HG02943 (cell line): ENCODE measurements at regions not wholly inside any gene's neighbourhood (a gene's known extent, or its start where the extent isn't known, plus 50 kb on each side); places are given as distances from the start of the nearest gene placed in this dataset.

ENCODE experiments used
- ATAC-seq: cut with Tn5 transposase; IDR thresholded peaks from one replicate; pipeline ENCODE4 v1.9.1; 2021; ENCODE audit warnings: mild to moderate bottlenecking, low read depth, moderate library complexity; ENCODE audit not compliant: unreplicated experiment

DNA sequence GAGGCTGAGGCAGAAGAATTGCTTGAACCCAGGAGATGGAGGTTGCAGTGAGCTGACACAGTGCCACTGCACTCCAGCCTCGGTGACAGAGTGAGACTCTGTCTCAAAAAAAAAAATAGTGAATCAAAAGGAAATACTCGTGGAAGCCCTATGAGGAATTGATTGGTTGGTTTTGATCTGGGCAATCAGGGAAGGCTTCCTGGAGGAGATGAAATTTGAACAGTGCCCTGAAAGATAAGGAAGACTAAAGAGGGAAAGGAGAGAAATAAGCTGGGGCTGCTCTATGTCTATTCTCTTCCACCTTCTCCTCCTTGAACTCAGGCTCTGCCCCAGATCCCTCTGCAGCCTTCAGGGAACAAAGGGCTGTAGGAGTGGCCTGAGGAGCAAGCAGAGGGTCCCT lies 54.1 kb downstream of the IRF2BPL start:
- ATAC-seq: no peak

DNA sequence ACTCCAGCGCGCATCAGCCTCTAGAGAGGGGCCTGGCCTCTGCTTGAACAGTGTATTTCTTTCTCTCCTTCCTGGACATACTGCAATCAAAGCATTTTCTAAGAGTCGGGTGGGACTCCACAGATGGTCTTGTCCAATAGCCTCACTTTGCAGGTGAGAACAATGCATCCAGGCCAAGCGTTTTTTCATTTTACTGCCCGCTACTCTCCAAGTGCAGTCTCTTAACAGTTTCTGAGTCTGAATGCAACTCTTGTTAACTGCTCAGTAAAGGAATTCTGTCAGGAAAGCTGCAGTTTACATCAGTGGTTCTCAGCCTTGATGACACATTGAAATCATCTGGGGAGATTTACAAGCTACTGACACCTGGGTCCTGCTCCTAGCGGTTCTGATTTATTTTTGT lies 57.0 kb downstream of the IRF2BPL start:
- no peak for ATAC-seq

- ATAC-seq: no peak
Measured at GRCh38 chr14:76968621-76969063, 59.9 kb downstream of the IRF2BPL start.

DNA sequence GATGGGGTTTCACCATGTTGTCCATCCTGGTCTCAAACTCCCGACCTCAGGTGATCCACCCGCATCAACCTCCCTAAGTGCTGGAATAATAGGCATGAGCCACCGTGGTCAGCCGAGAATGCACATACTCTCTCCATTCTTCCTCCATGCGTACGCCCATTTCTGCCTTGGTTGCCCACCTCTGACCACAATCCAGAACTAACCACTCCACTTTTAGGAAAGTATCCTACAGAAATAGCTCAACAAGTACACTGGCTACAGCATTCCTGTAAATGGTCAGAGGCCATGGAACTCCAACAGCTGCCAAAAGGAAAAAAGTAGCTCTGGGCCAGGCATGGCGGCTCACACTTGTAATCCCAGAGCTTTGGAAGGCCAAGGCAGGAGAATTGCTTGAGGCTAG lies 60.7 kb downstream of the IRF2BPL start:
- no peak for ATAC-seq

GRCh38 chr14:76965232-76965631 lies 63.3 kb downstream of the IRF2BPL start:
- ATAC-seq: no peak

- ATAC-seq: no peak
Measured at GRCh38 chr14:76964695-76965094, 63.8 kb downstream of the IRF2BPL start.

DNA sequence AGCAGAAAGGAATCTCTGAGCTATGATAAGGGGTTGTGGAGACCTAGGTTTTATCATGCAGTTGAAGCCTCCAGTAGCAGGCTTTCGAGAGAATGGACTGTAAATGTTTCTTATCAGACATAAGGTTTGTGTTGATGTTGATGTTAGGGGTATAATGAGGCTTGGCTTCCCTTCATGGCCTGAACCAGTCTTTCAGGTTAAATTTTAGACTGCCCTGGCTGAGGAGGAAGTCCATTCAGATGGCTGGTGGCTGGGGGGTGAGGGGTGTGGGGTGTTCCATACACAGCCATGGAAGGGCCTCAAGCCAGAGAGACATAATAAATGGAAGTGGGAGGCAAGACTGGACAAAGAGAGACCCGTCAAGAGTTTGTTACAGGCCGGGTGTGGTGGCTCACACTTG lies 65.1 kb downstream of the IRF2BPL start:
- no peak for ATAC-seq

DNA sequence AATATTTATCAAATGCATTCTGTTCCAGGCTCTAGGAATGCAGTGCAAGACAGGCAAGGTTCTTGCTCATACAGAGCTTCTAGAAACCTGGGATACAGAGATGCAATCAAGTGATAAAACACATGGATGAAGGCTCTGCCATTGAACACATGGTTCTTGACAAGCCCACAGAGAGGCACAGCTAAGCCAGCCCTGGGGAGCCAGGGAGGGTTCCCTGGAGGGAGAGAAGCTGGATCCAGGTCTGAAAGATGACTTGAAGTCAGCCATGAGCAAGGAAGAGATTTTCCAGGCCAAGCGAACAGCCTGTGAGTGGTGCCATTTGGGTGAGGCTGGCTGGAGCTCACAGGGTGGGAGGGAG lies 66.2 kb downstream of the IRF2BPL start:
- no peak for ATAC-seq

DNA sequence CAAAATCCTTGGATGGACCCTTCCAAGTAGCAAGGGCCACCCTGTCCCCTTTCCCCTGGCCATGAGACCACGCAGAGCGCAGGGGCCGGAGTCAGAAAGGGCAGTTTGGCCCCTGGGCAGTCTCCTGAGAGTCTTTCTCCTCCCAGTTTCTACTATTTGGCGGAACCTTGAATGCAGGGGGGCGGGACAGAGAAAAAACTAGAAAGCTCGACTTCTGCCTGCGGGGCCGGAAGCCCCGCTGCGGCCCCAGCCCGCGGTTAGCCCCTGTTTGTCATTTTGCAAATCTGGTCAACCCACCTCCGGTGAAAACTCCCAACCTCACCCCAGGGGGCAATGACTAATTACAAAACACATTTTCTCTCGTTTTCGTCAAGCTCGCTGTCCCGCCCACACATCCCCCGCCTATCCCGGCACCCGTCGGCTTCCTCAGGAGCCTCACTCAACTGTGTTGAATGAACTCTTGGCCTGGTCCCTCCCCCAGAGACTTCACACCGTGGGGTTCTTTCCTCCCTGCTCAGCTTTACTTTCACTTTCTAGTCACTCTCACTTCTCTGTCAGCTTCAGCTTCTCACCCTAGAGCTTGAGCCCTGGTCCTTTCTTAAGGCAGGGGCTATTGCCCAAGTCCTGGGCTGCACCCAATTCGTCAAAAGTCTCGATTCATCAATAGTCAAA lies 66.7 kb downstream of the IRF2BPL start:
- peak; percentile 73 for ATAC-seq

DNA sequence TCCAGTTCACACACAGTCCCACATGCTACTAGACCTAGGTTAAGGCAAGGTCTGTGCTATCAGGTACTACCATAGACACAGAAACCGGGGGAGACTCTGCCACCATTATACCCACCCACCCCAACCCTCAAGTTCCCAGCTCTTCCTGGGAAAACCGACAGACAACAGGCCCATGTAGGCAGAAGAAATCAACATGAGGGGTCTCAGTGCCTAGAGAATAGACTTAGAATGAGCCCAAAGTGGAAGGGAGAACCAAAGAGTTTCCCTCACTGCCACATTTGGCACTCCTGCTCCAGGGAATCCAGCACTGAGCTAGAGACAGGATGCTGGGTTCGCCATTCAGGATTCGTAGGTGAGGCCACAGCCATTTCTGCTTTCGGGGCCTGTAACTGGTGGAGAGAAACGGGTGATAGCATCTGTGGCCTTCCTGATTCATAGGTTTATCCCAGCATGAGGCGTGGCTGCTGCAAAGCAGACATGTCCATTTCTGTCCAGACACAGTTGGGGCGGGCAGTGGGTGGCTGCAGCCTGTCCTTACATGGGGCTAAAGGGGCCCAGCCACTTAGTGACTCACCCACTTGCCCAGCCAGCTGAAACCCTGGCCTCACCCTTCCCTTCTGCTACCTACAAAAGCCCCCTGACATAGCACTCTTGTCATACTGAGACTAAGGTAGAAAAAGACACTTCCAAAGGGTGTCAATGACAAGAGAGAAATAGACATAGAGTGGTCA lies 69.4 kb downstream of the IRF2BPL start:
- ATAC-seq: no peak

DNA sequence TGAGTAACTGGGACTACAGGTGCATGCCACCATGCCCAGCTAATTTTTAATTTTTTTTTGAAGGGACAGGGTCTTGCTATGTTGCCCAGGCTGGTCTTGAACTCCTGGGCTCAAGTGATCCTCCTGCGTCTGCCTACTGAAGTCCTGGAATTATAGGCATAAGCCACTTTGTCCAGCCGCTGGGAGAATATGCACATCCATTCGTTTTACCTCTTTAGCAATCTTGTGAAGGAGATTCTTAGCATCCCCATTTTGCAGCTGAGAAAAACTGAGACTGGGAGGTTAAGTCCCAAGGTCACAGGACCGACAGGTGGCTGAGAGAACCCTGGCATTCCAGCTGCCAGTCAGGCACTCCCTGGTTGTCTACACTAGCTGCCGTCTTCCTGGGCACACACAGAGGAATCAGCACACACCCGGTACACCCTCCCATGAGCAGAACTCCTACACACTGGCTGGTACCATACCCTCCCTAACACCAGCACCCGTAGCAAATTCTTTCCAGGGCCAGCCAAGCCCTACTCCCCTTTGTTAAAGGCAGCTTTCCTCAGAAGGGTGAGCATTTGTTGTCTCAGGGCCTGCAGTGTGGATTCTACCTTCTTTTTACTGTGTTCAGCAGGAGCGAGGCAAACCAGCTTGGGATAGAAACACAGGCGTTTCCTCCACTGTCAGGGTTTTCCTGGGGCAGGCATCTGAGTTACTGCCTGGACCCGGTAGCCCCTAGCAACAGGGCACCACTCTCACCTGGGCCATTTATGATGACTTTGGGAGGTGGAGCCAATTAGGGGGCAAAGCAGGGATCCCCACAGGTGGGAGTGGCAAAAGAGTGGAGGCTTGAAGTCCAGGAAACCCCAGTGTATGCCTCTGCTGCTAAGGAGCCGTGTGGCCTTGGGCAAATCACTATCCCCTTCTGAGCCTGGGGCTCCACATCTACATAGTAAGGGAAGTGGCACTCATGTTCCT lies 70.2 kb downstream of the IRF2BPL start:
- no peak for ATAC-seq

DNA sequence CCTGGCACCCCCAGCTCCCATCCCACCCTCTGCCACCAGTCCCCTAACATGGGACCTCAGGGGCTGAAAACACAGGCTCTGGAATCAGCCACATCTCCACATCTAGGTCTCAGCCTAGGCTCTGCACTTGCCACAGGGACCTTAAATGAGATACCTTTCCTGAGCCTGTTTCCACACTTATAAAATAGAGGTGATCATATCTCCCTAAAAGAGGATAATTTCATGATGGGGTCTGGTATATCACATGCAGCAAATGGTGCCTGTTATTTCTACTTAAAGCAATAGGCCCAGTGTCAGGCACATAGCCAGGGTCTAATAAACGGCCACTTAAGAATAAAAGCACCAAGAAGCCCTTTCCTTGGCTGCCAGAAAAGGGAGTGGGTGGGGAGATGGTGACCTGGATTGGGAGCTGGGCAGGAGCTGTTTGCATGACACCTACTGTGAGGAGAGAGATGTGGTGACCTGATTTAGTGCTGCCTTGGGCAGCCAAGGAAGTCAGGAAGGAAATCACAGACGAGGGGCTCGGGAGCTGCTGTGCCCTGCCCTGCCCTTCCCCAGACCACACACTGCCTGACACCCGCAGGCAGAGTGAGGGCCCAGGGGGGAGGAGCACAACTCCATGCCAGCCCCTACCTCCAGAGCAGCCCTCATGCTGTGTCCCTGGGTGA lies 71.2 kb downstream of the IRF2BPL start:
- no peak for ATAC-seq

- ATAC-seq: peak; percentile 29
Measured at GRCh38 chr14:76956316-76957090, 72.0 kb downstream of the IRF2BPL start.

DNA sequence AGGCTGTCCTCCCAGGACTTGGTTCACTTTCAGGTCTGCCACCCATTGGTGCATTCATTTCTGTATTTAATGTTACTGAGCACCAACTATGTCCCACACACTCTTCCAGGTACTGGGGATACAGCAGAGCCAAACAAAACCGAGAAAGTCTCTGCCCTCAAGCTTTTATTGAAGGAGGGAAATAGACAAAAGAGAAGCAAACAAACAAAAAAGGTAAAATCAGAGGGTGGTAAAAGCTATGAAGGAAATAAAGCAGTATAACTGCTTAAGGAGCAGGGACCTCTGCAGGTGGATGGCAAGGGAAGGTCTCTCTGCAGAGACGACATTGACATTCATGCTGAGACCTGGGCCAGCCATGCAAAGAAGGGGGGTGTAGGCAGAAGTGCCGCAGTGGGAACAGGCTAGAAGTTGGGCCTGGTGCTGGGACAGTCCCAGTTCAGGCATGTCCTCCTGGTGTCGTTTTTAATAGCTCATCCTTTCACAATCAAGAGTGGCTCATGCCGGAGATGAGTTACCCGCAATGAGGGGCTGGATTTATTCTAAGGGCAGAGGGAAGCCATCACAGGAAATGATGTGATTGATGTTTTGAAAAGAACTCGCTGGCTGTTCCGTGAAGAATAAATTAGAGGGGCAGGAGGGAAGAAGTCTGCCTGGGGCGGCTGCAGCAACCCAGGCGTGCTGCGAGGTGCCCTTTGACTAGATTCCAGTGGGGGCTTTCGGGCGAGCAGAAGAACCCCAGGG lies 72.8 kb downstream of the IRF2BPL start:
- peak; percentile 46 for ATAC-seq

DNA sequence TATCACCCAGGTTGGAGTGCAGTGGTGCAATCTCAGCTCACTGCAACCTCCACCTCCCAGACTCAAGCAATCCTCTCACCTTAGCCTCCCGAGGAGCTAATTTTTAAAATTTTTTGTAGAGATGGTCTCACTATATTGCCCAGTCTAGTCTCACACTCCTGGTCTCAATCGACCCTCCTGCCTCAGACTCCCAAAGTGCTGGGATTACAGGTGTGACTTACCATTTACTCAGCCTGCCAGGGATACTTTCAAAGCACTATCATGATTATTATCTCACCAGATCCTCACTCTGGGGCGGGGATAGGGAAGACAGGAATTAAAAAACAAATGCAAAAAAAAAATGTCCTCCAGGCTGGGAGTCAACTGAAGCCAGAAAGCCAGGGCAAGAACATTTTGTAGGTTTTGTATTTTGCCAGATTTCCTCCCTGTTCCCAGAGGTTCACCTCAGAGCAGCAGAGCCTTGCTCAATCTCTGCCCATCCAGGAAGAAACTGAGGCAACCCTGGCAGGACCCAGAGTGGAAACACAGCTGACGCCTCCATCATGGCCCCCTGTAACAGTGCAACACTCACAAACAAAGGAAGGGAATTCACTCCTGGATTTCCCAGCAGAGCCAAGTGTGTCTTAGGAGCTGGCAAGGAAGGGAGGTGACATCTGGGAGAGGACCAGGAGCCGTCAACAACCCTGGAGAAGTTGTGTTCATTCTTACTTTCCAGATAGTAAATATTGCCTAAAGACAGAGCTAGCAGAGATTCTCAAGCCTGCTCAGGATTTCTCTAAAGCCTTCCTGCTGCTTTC lies 73.9 kb downstream of the IRF2BPL start:
- no peak for ATAC-seq

GRCh38 chr14:76953311-76953945 lies 75.1 kb downstream of the IRF2BPL start:
- no peak for ATAC-seq

- no peak for ATAC-seq
Measured at GRCh38 chr14:76951166-76951565, 77.3 kb downstream of the IRF2BPL start.
